ENCODE measurements at regions not wholly inside any gene's neighbourhood (a gene's known extent, or its start where the extent isn't known, plus 50 kb on each side); places are given as distances from the start of the nearest gene placed in this dataset.

GRCh38 chr3:34065901-34066300, 267.5 kb downstream of the PDCD6IP start:
- no peaks in the 10 kb centered on the region for H3K79me2 ChIP-seq (ENCODE audit: control insufficient read depth, insufficient read depth, low read length)
- no peaks in the 10 kb centered on the region for H4K20me1 ChIP-seq (replicated peaks; ENCODE audit: control insufficient read depth, extremely low read depth, insufficient read depth, low read length)
- POLR2A ChIA-PET = no interaction called here
- no peak for TF ChIP-seq JUN (IDR thresholded peaks at IDR 0.05; ENCODE audit: borderline replicate concordance, insufficient read depth, insufficient read length, low read depth)
- TF ChIP-seq, protein P1, sequence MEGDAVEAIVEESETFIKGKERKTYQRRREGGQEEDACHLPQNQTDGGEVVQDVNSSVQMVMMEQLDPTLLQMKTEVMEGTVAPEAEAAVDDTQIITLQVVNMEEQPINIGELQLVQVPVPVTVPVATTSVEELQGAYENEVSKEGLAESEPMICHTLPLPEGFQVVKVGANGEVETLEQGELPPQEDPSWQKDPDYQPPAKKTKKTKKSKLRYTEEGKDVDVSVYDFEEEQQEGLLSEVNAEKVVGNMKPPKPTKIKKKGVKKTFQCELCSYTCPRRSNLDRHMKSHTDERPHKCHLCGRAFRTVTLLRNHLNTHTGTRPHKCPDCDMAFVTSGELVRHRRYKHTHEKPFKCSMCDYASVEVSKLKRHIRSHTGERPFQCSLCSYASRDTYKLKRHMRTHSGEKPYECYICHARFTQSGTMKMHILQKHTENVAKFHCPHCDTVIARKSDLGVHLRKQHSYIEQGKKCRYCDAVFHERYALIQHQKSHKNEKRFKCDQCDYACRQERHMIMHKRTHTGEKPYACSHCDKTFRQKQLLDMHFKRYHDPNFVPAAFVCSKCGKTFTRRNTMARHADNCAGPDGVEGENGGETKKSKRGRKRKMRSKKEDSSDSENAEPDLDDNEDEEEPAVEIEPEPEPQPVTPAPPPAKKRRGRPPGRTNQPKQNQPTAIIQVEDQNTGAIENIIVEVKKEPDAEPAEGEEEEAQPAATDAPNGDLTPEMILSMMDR (IDR thresholded peaks at IDR 0.05; ENCODE audit: extremely low read depth in 1 of 2, insufficient read depth in 1 of 2, low read depth in 1 of 2, low read length in 2 of 2) = no peak
- no peak for TF ChIP-seq POLR2A (IDR thresholded peaks at IDR 0.05; ENCODE audit: low read depth, low read length)
- no peak for TF ChIP-seq POLR2AphosphoS5 (IDR thresholded peaks at IDR 0.05; ENCODE audit: insufficient read depth, low read depth, low read length)
- TF ChIP-seq FOS (IDR thresholded peaks at IDR 0.05; ENCODE audit: borderline replicate concordance, insufficient read depth, low read length) = no peak
- no peak for TF ChIP-seq MAX (IDR thresholded peaks at IDR 0.05; ENCODE audit: insufficient read depth, insufficient read length)
- no peak for TF ChIP-seq GATA2 (IDR thresholded peaks at IDR 0.05; ENCODE audit: insufficient read depth, insufficient read length, low read depth, low read length)
- TF ChIP-seq EZH2 (IDR thresholded peaks at IDR 0.05; ENCODE audit: borderline replicate concordance, low read depth, low read length, severe bottlenecking) = no peak
- no peak for TF ChIP-seq MYC (IDR thresholded peaks at IDR 0.05; ENCODE audit: low read depth, low read length)
- H3K4me1 ChIP-seq (ENCODE audit: control insufficient read depth, extremely low read depth, insufficient read depth, low read length) = no peaks in the 10 kb centered on the region
- H3K4me2 ChIP-seq (ENCODE audit: insufficient read depth, low read length) = no peak overlapping the region
- no peaks in the 10 kb centered on the region for H3K9me3 ChIP-seq (replicated peaks; ENCODE audit: control insufficient read depth, insufficient read depth, low read length)
- no peak for FAIRE-seq
- H3K4me3 ChIP-seq (replicated peaks in 1 of 3; ENCODE audit: insufficient read depth in 1 of 3, low read depth in 1 of 3, low read length in 3 of 3) = no peak overlapping the region
- no peaks in the 10 kb centered on the region for H3K36me3 ChIP-seq (ENCODE audit: control insufficient read depth in 2 of 2, extremely low read depth in 1 of 2, insufficient read depth in 2 of 2, low read length in 2 of 2)
- H3K27me3 ChIP-seq (ENCODE audit: control insufficient read depth in 2 of 2, insufficient read depth in 2 of 2, low read length in 2 of 2) = peaks cover 0 to 2% of the 10 kb centered on the region in 2 experiments
- intact Hi-C loops (cut with micrococcal nuclease) (no loop called here), dilution Hi-C loops (cut with MboI; ENCODE audit: extremely low pct_ligation_motif_present, low sequenced_read_pairs) (no loop called here)
- CTCF ChIA-PET = interaction anchor here (0.8 kb wide), 1 partner anchor 10 kb away, joined by 4 read pairs; no protein-coding TSS in a partner anchor
- no peak overlapping the region for H2AFZ ChIP-seq (ENCODE audit: low read depth, low read length)
- BruUV-seq (replicated peaks) = no TSS peak
- no peak overlapping the region for H3K27ac ChIP-seq (ENCODE audit: insufficient read depth, low read depth, low read length)
- H3K9ac ChIP-seq (replicated peaks; ENCODE audit: extremely low read depth, insufficient read depth, low read length) = no peak overlapping the region
- no peak for DNase-seq (ENCODE audit: low read depth, low spot score)
- H3K9me1 ChIP-seq (replicated peaks; ENCODE audit: control insufficient read depth, extremely low read depth, insufficient read depth, low read length) = no peaks in the 10 kb centered on the region

All from endothelial cell of umbilical vein (primary cell).